ENCODE measurements at regions not wholly inside any gene's neighbourhood (a gene's known extent, or its start where the extent isn't known, plus 50 kb on each side); places are given as distances from the start of the nearest gene placed in this dataset.

- H3K4me3 ChIP-seq, result no peak overlapping the region
- ATAC-seq (ENCODE audit: low FRiP score in 2 of 2) (no peak), DNase-seq (no peak)
- H3K27ac ChIP-seq, result no peak overlapping the region
- H3K9me3 ChIP-seq, result peaks cover 0 to 10% (median 3%) of the 10 kb centered on the region in 4 donors
- TF ChIP-seq POLR2A (IDR thresholded peaks at IDR 0.05), result no peak
- no peak for TF ChIP-seq CTCF (IDR thresholded peaks at IDR 0.05)
- no peak for TF ChIP-seq EP300 (IDR thresholded peaks at IDR 0.05)
- TF ChIP-seq POLR2AphosphoS5 (IDR thresholded peaks at IDR 0.05), result no peak
- H3K4me1 ChIP-seq, result no peaks in the 10 kb centered on the region
- 50 to 85% methylated on average over 2 of the region's 2 CpGs for WGBS, 2 donors
- H3K27me3 ChIP-seq, result no peaks in the 10 kb centered on the region
- no peaks in the 10 kb centered on the region for H3K36me3 ChIP-seq
Measured at GRCh38 chr5:85921590-85921989, 696.2 kb upstream of the COX7C start.

GRCh38 chr5:85927632-85928031 is 690.1 kb upstream of the COX7C start:
- no peaks in the 10 kb centered on the region for H3K4me1 ChIP-seq
- WGBS, 2 donors, result 88 to 96% methylated on average over 4 of the region's 4 CpGs
- TF ChIP-seq EP300 (IDR thresholded peaks at IDR 0.05) (no peak), POLR2A (IDR thresholded peaks at IDR 0.05) (no peak), POLR2AphosphoS5 (IDR thresholded peaks at IDR 0.05) (no peak), CTCF (IDR thresholded peaks at IDR 0.05) (no peak)
- H3K36me3 ChIP-seq, result no peaks in the 10 kb centered on the region
- DNase-seq (no peak), ATAC-seq (ENCODE audit: low FRiP score in 2 of 2) (no peak)
- no peak overlapping the region for H3K27ac ChIP-seq
- no peaks in the 10 kb centered on the region for H3K27me3 ChIP-seq
- peaks cover 0 to 10% (median 3%) of the 10 kb centered on the region in 4 donors for H3K9me3 ChIP-seq
- no peak overlapping the region for H3K4me3 ChIP-seq

GRCh38 chr5:85929713-85930112 is 688.0 kb upstream of the COX7C start:
- Histone ChIP-seq H3K36me3 (no peaks in the 10 kb centered on the region), H3K4me3 (no peak overlapping the region), H3K27me3 (no peaks in the 10 kb centered on the region), H3K27ac (no peak overlapping the region), H3K9me3 (peaks cover 0 to 10% (median 3%) of the 10 kb centered on the region in 4 donors), H3K4me1 (no peaks in the 10 kb centered on the region)
- no peak for TF ChIP-seq CTCF (IDR thresholded peaks at IDR 0.05)
- TF ChIP-seq EP300 (IDR thresholded peaks at IDR 0.05), result no peak
- no peak for TF ChIP-seq POLR2AphosphoS5 (IDR thresholded peaks at IDR 0.05)
- TF ChIP-seq POLR2A (IDR thresholded peaks at IDR 0.05), result no peak
- no peak for DNase-seq
- 88 to 96% methylated on average over 2 of the region's 2 CpGs for WGBS, 2 donors
- no peak for ATAC-seq (ENCODE audit: low FRiP score in 2 of 2)

GRCh38 chr5:85931220-85931619 is 686.5 kb upstream of the COX7C start:
- H3K36me3 ChIP-seq, result no peaks in the 10 kb centered on the region
- no peaks in the 10 kb centered on the region for H3K9me3 ChIP-seq
- H3K4me3 ChIP-seq, result no peak overlapping the region
- no peak for ATAC-seq (ENCODE audit: low FRiP score in 2 of 2)
- no peak overlapping the region for H3K27ac ChIP-seq
- H3K4me1 ChIP-seq, result no peaks in the 10 kb centered on the region
- 82% methylated on average over 3 of the region's 3 CpGs for WGBS, 2 donors
- H3K27me3 ChIP-seq, result no peaks in the 10 kb centered on the region
- DNase-seq, result no peak
- no peak for TF ChIP-seq EP300 (IDR thresholded peaks at IDR 0.05)
- TF ChIP-seq POLR2AphosphoS5 (IDR thresholded peaks at IDR 0.05), result no peak
- no peak for TF ChIP-seq CTCF (IDR thresholded peaks at IDR 0.05)
- TF ChIP-seq POLR2A (IDR thresholded peaks at IDR 0.05), result no peak

- ATAC-seq (ENCODE audit: low FRiP score in 2 of 2), result no peak
- TF ChIP-seq CTCF (IDR thresholded peaks at IDR 0.05) (no peak), EP300 (IDR thresholded peaks at IDR 0.05) (no peak), POLR2A (IDR thresholded peaks at IDR 0.05) (no peak), POLR2AphosphoS5 (IDR thresholded peaks at IDR 0.05) (no peak)
- 38 to 40% methylated on average over 3 of the region's 3 CpGs for WGBS, 2 donors
Measured at GRCh38 chr5:85938201-85938600, 679.5 kb upstream of the COX7C start.

More at GRCh38 chr5:85938201-85938600, 679.5 kb upstream of the COX7C start:
- Histone ChIP-seq H3K27ac (no peak overlapping the region), H3K36me3 (no peaks in the 10 kb centered on the region), H3K27me3 (no peaks in the 10 kb centered on the region), H3K9me3 (no peaks in the 10 kb centered on the region), H3K4me1 (no peaks in the 10 kb centered on the region), H3K4me3 (no peak overlapping the region)
- no peak for DNase-seq

All from upper lobe of left lung (tissue), 6 donors.